C4-2B (cell line): ENCODE measurements at regions not wholly inside any gene's neighbourhood (a gene's known extent, or its start where the extent isn't known, plus 50 kb on each side); places are given as distances from the start of the nearest gene placed in this dataset.

Experiments used
- ZFX ChIP-seq: fragments of 450-650 bp; IDR thresholded peaks from 2 replicates; pipeline ENCODE4 v1.6.1; 2017
- TF ChIP-seq, protein P1 (sequence below): fragments of 450-650 bp; conservative IDR thresholded peaks from 2 replicates; pipeline ENCODE4 v1.5.1; 2017; ENCODE audit warnings: mild to moderate bottlenecking

GRCh38 chr5:19143935-19144334 lies 844.1 kb downstream of the CDH18 start:
- TF ChIP-seq, protein P1, sequence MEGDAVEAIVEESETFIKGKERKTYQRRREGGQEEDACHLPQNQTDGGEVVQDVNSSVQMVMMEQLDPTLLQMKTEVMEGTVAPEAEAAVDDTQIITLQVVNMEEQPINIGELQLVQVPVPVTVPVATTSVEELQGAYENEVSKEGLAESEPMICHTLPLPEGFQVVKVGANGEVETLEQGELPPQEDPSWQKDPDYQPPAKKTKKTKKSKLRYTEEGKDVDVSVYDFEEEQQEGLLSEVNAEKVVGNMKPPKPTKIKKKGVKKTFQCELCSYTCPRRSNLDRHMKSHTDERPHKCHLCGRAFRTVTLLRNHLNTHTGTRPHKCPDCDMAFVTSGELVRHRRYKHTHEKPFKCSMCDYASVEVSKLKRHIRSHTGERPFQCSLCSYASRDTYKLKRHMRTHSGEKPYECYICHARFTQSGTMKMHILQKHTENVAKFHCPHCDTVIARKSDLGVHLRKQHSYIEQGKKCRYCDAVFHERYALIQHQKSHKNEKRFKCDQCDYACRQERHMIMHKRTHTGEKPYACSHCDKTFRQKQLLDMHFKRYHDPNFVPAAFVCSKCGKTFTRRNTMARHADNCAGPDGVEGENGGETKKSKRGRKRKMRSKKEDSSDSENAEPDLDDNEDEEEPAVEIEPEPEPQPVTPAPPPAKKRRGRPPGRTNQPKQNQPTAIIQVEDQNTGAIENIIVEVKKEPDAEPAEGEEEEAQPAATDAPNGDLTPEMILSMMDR: no peak
- no peak for TF ChIP-seq ZFX
